ENCODE measurements at regions not wholly inside any gene's neighbourhood (a gene's known extent, or its start where the extent isn't known, plus 50 kb on each side); places are given as distances from the start of the nearest gene placed in this dataset.

GRCh38 chr21:15508554-15508953 is 221.2 kb upstream of the USP25 start:
- no peak for TF ChIP-seq CTCF (IDR thresholded peaks at IDR 0.05)
- TF ChIP-seq ZFX (IDR thresholded peaks at IDR 0.05; ENCODE audit: borderline replicate concordance): no peak
